ENCODE measurements at regions not wholly inside any gene's neighbourhood (a gene's known extent, or its start where the extent isn't known, plus 50 kb on each side); places are given as distances from the start of the nearest gene placed in this dataset.
A peak's percentile ranks its signal among the peaks of the same experiment; 100 is the strongest.

DNA sequence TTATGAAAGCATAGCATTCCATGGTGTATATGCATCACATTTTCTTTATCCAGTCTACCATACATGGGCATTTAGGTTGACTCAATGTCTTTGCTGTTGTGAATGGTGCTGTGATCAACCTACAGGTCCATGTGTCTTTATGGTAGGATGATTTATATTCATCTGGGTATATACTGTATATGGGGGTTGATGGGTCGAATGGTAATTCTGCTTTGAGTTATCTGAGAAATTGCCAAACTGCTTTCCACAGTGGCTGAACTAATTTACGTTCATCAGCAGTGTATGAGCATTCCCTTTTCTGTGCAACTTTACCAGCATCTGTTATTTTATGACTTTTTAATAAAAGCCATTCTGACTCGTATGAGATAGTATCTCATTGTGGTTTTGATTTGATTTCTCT lies 662.4 kb upstream of the BCHE start:
- no peak for DNase-seq

- DNase-seq, result no peak
These were observed 661.2 kb upstream of the BCHE start for GRCh38 chr3:166498446-166498845.

- no peak for DNase-seq
These were observed 652.6 kb upstream of the BCHE start for GRCh38 chr3:166489826-166490225.

- DNase-seq, result no peak
These were observed 651.9 kb upstream of the BCHE start for GRCh38 chr3:166488977-166489672.

- DNase-seq, result no peak
These were observed 647.2 kb upstream of the BCHE start for GRCh38 chr3:166484470-166484869.

GRCh38 chr3:166481340-166481739 lies 644.1 kb upstream of the BCHE start:
- no peak for DNase-seq

GRCh38 chr3:166478356-166478755 lies 641.1 kb upstream of the BCHE start:
- DNase-seq, result peak; percentile 36

DNA sequence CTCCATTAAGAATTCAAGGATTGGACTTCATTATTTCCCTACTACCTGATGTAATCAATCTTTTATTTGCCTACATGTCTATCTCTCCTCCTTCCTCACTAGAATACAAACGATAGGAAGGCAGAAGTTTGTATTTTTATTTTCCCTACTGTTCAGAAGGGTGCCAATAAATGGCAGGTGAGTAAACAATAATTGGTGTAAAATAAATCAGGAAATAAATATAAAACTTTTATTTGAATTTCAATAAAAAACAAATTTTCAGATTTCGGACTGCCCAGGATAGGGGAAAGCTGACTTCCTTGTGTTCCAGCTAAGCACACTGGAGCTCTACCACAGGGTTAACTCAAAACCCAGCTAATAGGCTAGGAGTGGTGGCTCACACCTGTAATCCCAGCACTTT lies 636.3 kb upstream of the BCHE start:
- no peak for DNase-seq

DNA sequence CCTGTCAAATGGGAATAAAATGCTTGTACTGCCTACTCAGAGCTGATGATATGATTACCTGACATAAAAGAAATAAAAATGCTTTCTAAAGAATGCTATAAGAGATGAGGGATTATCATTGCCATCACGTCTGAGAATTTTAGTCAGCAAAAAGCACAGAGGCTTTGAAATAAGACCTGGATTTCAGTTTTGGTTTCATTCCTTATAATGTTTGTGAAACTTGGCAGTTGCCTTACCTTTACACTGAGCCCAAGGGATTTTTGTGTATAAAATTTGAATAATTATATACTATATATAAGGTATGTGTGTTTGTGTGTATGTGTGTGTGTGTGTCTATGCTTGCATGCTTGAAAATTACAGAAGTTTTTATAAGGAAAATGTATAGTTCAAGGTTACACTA lies 634.8 kb upstream of the BCHE start:
- peak; percentile 71 for DNase-seq

- DNase-seq, result no peak
These were observed 634.0 kb upstream of the BCHE start for GRCh38 chr3:166471074-166471767.

DNA sequence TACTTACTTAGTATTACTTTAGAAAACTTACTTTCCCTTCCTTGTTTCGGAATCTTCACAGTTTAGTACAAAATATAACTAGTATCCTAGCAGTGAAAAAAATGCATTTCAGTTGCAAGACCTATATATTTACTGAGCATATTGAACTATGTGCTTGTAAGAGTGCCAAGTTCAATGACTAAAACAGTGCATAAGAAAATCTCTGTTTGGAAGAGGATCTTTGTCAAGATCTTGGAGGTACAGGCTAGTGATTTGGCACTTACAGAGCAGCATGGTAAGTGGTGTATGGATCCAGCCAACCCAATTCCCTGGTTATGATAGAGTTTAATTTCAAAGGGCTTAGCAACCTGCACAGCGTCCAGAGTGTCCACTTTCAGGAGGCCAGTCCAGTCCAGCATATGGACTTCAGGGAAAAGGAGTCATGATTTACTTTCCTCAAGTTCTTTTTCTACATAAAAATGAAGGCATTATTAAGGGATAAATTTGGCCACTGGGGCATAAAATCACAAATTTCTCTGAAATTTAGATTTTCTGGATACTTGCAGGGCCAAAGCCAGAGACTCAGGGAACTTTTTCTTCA lies 625.8 kb upstream of the BCHE start:
- DNase-seq, result no peak

DNA sequence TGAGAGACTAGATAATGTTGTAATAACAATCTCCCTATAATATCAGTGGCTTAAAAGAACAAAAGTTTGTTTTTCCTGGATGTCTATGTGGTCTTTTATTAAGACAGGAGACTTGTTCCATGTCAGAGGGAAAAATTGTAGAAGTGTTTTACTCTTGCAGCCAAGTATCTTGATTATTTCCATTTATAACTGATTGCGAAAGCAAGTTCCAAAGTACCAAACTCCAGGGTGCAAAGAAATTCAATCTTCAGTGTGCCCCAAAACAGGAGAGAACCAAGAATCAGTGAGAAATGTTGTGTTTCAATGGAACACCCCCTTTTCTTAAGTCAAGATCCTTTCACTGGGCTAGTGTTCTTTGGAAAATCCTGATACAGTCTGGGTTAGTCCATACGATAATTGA lies 624.4 kb upstream of the BCHE start:
- no peak for DNase-seq

DNA sequence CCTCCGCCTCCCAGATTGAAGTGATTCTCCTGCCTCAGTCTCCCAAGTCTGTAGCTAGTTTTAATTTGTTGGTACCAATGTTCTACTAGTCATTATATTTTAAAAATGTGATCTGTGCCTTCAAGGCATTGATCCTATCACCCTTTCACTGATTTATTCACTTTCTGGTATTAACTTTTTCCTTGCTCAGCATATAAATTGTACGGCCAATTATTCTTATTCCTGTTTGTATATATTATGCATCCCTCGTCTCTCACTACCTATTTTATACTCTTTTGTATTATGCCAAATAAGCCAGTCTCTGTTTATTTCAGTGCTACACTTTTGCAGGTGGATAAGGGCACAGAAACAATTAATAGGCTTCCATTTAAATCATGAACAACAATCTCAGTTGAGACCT lies 620.2 kb upstream of the BCHE start:
- DNase-seq, result no peak

GRCh38 chr3:166456286-166456685 lies 619.1 kb upstream of the BCHE start:
- DNase-seq, result no peak

- no peak for DNase-seq
These were observed 618.5 kb upstream of the BCHE start for GRCh38 chr3:166455744-166456143.

DNA sequence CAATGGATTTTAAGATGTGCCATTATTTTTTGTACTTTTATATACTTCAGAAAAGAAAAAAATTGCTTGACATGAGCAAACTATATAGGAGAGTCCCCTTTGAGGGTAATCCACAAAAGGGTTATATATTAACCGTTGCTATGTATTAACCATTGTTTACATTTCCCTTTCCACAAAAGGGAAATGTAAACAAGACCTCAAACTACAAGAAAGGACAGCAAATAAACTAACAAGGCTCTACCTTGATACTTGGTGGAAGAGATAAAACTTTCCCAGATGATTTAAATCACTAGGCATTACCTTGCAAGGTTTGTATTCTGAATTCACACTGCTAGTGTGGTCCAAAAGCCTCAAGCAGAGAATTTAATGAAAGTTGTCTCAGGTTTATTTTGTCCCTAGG lies 616.3 kb upstream of the BCHE start:
- DNase-seq, result no peak

- no peak for DNase-seq
These were observed 614.8 kb upstream of the BCHE start for GRCh38 chr3:166451997-166452396.

DNA sequence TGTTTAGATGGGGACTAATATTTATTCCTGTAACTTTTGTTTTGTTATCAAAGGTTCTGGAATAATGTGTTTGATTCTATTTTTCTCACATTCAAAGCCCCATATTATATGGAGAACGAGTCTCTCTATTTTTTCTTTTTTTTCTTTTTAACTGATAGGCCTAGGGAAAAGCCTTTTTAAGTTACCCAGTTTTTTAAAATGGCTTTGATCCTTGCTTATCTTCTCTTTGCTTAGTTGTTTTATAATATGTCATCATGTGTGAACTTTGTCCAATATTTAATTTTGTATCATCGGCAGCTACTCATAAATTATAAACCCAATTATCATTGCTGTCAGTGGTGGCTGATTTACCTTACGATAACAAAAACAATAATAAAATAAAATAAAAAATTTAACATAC lies 610.3 kb upstream of the BCHE start:
- DNase-seq, result no peak

- DNase-seq, result no peak
These were observed 609.8 kb upstream of the BCHE start for GRCh38 chr3:166446986-166447385.

GRCh38 chr3:166446291-166446690 lies 609.1 kb upstream of the BCHE start:
- DNase-seq, result no peak

GRCh38 chr3:166445865-166446264 lies 608.6 kb upstream of the BCHE start:
- no peak for DNase-seq

DNA sequence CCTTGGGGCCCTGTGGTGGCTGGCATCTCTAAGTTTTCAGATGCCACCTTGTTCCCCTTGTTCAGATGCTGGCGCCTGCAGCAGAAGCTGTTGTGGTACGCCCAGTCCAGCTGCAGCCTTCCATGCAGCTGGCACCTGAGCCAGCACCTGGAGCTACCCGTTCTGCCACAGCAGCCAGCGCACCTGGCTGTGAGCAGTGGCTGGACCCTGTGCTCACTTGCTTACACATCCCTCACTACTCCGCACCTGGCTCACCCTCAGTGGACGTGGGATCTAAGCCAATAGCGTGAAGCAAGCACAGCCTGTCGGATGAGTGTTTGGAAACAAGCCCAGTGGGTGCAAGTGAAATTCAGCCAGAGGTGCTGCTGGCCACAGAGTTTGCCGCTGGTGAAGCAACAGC lies 607.5 kb upstream of the BCHE start:
- DNase-seq, result peak; percentile 96

- DNase-seq, result no peak
These were observed 607.1 kb upstream of the BCHE start for GRCh38 chr3:166444336-166444735.

GRCh38 chr3:166435469-166436057 lies 598.3 kb upstream of the BCHE start:
- DNase-seq, result no peak

Data from RPMI8226 (cell line).